ENCODE measurements at regions not wholly inside any gene's neighbourhood (a gene's known extent, or its start where the extent isn't known, plus 50 kb on each side); places are given as distances from the start of the nearest gene placed in this dataset.

- no peak overlapping the region for H3K4me3 ChIP-seq (ENCODE audit: low read depth, low read length)
- TF ChIP-seq, protein P1, sequence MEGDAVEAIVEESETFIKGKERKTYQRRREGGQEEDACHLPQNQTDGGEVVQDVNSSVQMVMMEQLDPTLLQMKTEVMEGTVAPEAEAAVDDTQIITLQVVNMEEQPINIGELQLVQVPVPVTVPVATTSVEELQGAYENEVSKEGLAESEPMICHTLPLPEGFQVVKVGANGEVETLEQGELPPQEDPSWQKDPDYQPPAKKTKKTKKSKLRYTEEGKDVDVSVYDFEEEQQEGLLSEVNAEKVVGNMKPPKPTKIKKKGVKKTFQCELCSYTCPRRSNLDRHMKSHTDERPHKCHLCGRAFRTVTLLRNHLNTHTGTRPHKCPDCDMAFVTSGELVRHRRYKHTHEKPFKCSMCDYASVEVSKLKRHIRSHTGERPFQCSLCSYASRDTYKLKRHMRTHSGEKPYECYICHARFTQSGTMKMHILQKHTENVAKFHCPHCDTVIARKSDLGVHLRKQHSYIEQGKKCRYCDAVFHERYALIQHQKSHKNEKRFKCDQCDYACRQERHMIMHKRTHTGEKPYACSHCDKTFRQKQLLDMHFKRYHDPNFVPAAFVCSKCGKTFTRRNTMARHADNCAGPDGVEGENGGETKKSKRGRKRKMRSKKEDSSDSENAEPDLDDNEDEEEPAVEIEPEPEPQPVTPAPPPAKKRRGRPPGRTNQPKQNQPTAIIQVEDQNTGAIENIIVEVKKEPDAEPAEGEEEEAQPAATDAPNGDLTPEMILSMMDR (IDR thresholded peaks at IDR 0.05) = no peak
- H3K79me2 ChIP-seq = no peaks in the 10 kb centered on the region
- H3K4me1 ChIP-seq = no peaks in the 10 kb centered on the region
- H3K27ac ChIP-seq = no peak overlapping the region
- no peaks in the 10 kb centered on the region for H3K9me3 ChIP-seq (ENCODE audit: control insufficient read depth, low read length)
- H2AFZ ChIP-seq = no peak overlapping the region
- H3K4me2 ChIP-seq (ENCODE audit: low read length) = no peak overlapping the region
- H3K36me3 ChIP-seq (ENCODE audit: control insufficient read depth, insufficient read depth, low read length) = no peaks in the 10 kb centered on the region
- H3K27me3 ChIP-seq (ENCODE audit: control insufficient read depth, insufficient read depth, low read length) = no peaks in the 10 kb centered on the region
- H3K9ac ChIP-seq = no peak overlapping the region
Measured at GRCh38 chr22:22394591-22394990, 114.0 kb downstream of the ZNF280B start.

DNA sequence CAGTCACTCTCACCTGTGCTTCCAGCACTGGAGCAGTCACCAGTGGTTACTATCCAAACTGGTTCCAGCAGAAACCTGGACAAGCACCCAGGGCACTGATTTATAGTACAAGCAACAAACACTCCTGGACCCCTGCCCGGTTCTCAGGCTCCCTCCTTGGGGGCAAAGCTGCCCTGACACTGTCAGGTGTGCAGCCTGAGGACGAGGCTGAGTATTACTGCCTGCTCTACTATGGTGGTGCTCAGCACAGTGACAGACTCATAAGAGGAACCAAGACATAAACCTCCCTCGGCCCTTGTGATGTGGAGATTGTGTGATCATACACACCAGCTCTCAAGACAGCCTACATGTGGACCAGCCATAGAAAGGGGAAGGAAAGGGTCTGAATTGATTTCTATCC lies 113.3 kb downstream of the ZNF280B start:
- H3K4me2 ChIP-seq (ENCODE audit: low read length) = no peak overlapping the region
- H3K79me2 ChIP-seq = no peaks in the 10 kb centered on the region
- H3K36me3 ChIP-seq (ENCODE audit: control insufficient read depth, insufficient read depth, low read length) = no peaks in the 10 kb centered on the region
- TF ChIP-seq, protein P1 (IDR thresholded peaks at IDR 0.05) = no peak
- H3K27me3 ChIP-seq (ENCODE audit: control insufficient read depth, insufficient read depth, low read length) = no peaks in the 10 kb centered on the region
- H3K27ac ChIP-seq = no peak overlapping the region
- no peak overlapping the region for H2AFZ ChIP-seq
- H3K9me3 ChIP-seq (ENCODE audit: control insufficient read depth, low read length) = no peaks in the 10 kb centered on the region
- no peak overlapping the region for H3K4me3 ChIP-seq (ENCODE audit: low read depth, low read length)
- H3K9ac ChIP-seq = no peak overlapping the region
- H3K4me1 ChIP-seq = no peaks in the 10 kb centered on the region

DNA sequence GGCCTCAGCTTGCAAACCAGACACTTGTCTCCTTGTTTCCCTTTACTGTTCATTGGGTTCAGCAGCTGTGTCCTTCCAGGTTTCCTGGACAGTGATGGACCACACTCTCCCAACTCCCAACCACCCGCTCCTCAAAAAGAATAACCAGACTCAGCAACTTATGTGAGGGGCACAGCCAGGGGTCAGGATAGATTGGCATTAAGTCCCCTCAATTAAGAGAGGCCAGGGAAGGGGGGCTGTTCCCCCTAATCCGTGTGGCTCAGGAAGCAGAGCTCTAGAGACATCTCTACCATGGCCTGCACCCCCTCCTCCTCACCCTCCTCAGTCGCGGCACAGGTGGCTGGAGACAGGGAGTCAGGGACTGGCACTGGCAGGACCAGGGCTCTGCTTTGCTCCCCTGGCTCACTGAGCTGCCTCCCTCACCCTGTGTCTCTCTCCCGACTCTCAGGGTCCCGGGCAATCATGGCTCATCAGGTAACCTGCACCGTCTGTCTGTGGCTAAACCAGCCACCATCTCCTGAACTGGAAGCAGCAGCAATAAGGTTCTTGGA lies 111.7 kb downstream of the ZNF280B start:
- no peaks in the 10 kb centered on the region for H3K79me2 ChIP-seq
- H3K36me3 ChIP-seq (ENCODE audit: control insufficient read depth, insufficient read depth, low read length) = no peaks in the 10 kb centered on the region
- H3K27ac ChIP-seq = no peak overlapping the region
- no peak overlapping the region for H2AFZ ChIP-seq
- H3K9ac ChIP-seq = no peak overlapping the region
- H3K4me2 ChIP-seq (ENCODE audit: low read length) = no peak overlapping the region
- H3K9me3 ChIP-seq (ENCODE audit: control insufficient read depth, low read length) = no peaks in the 10 kb centered on the region
- no peaks in the 10 kb centered on the region for H3K4me1 ChIP-seq
- TF ChIP-seq, protein P1 (IDR thresholded peaks at IDR 0.05) = no peak
- H3K4me3 ChIP-seq (ENCODE audit: low read depth, low read length) = no peak overlapping the region
- H3K27me3 ChIP-seq (ENCODE audit: control insufficient read depth, insufficient read depth, low read length) = no peaks in the 10 kb centered on the region

GRCh38 chr22:22397292-22397870 lies 111.2 kb downstream of the ZNF280B start:
- H3K36me3 ChIP-seq (ENCODE audit: control insufficient read depth, insufficient read depth, low read length) = no peaks in the 10 kb centered on the region
- no peaks in the 10 kb centered on the region for H3K9me3 ChIP-seq (ENCODE audit: control insufficient read depth, low read length)
- H3K9ac ChIP-seq = no peak overlapping the region
- TF ChIP-seq, protein P1 (IDR thresholded peaks at IDR 0.05) = no peak
- no peak overlapping the region for H3K4me3 ChIP-seq (ENCODE audit: low read depth, low read length)
- H2AFZ ChIP-seq = no peak overlapping the region
- no peak overlapping the region for H3K4me2 ChIP-seq (ENCODE audit: low read length)
- no peaks in the 10 kb centered on the region for H3K79me2 ChIP-seq
- H3K27me3 ChIP-seq (ENCODE audit: control insufficient read depth, insufficient read depth, low read length) = no peaks in the 10 kb centered on the region
- H3K4me1 ChIP-seq = no peaks in the 10 kb centered on the region
- H3K27ac ChIP-seq = no peak overlapping the region

Data from parathyroid adenoma (tissue), 2 donors.